Skeletal muscle cell (primary cell): ENCODE measurements at regions not wholly inside any gene's neighbourhood (a gene's known extent, or its start where the extent isn't known, plus 50 kb on each side); places are given as distances from the start of the nearest gene placed in this dataset.

Experiments used
- DNase-seq: peaks from one replicate; pipeline ENCODE4 v3.0.0-alpha.2; 2010; ENCODE audit warnings: low read depth
- H3K4me3 ChIP-seq: 2 replicates; pipeline ENCODE4 v1.5.1; 2011; ENCODE audit warnings: low read depth, mild to moderate bottlenecking, control low read depth, low read length, moderate library complexity

GRCh38 chr2:60649721-60650120, 96.3 kb upstream of the BCL11A start:
- no peak for DNase-seq
- no peak overlapping the region for H3K4me3 ChIP-seq

DNA sequence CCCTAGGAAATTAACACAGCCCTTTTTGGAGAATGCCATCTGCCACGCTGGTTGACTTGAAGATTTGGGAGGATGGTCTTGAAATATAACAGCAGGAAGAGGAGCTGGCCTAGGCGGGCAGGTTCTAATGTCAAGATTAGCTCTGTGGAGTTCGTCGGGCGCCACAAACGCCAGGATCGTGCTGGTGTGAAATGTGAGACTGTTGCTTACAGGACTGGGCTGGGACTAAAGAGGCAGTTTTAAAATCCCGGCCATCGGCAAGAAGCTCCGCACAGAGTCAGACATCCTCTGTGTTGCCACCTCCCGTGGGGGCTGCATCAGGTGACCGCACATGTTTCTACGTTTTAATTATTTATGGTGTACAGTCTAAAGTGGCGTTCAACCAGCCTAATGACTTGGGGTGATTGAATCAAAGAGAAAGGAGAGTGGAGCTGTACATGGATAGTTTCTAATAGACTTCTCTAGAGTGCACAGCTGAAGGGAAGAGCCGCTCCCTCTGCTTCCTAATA, 99.4 kb upstream of the BCL11A start:
- H3K4me3 ChIP-seq = no peak overlapping the region
- DNase-seq = no peak

- H3K4me3 ChIP-seq = no peak overlapping the region
- DNase-seq = no peak
Measured at GRCh38 chr2:60657673-60658072, 98.4 kb upstream of the PAPOLG start.

- no peak for DNase-seq
- H3K4me3 ChIP-seq = no peak overlapping the region
Measured at GRCh38 chr2:60659026-60659425, 97.0 kb upstream of the PAPOLG start.

GRCh38 chr2:60661073-60661738, 94.9 kb upstream of the PAPOLG start:
- DNase-seq = no peak
- H3K4me3 ChIP-seq = no peak overlapping the region

GRCh38 chr2:60662781-60663180, 93.3 kb upstream of the PAPOLG start:
- H3K4me3 ChIP-seq = no peak overlapping the region
- DNase-seq = no peak

DNA sequence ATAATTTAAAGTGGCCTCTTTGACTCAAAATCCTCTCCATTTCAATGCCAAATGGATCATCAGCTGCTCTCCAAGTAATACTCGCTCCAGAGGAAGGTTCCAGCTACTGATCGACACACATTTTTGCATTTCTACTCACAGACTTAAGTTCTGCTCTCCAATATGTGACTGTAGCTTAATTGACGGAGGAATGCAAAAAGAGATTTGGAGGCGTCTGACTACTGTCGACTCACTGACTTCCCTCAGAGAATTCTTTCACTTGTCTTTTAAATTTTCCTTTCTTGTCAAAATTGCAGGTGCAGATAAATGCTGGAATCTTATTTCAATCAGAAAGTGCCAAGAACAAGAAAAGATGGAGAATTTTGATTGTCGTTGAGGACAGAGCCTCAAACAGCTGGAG, 84.1 kb upstream of the PAPOLG start:
- no peak for DNase-seq
- H3K4me3 ChIP-seq = no peak overlapping the region

GRCh38 chr2:60674524-60675165, 81.4 kb upstream of the PAPOLG start:
- no peak overlapping the region for H3K4me3 ChIP-seq
- DNase-seq = peak; percentile 17

- no peak for DNase-seq
Measured at GRCh38 chr2:60675301-60675700, 80.8 kb upstream of the PAPOLG start.

GRCh38 chr2:60676706-60677330, 79.2 kb upstream of the PAPOLG start:
- no peak overlapping the region for H3K4me3 ChIP-seq
- DNase-seq = no peak

More at GRCh38 chr2:60675301-60675700, 80.8 kb upstream of the PAPOLG start:
- no peak overlapping the region for H3K4me3 ChIP-seq

DNA sequence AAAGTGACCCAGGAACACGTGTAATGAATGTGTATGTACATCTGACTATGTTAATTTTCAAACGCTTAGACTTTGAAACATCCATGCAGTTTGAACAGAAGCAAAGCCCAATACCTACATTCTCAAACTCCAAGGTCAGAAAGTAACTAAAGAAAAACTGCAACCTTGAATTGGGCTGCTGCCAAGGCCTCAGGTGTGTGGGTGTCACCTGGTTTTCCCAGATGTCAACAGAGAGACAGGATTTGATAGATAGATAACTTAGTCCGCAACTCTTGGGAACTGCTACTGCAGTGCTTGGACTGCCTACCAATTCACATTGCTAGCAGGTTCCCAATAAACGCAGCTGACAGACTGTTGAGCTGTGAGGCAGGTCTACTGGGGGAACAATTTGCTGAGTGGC, 78.7 kb upstream of the PAPOLG start:
- H3K4me3 ChIP-seq = no peak overlapping the region
- no peak for DNase-seq

GRCh38 chr2:60678551-60678950, 77.5 kb upstream of the PAPOLG start:
- no peak for DNase-seq
- no peak overlapping the region for H3K4me3 ChIP-seq

GRCh38 chr2:60679036-60679780, 76.9 kb upstream of the PAPOLG start:
- DNase-seq = no peak
- H3K4me3 ChIP-seq = no peak overlapping the region

- no peak overlapping the region for H3K4me3 ChIP-seq
- DNase-seq = no peak
Measured at GRCh38 chr2:60693551-60693950, 62.5 kb upstream of the PAPOLG start.

DNA sequence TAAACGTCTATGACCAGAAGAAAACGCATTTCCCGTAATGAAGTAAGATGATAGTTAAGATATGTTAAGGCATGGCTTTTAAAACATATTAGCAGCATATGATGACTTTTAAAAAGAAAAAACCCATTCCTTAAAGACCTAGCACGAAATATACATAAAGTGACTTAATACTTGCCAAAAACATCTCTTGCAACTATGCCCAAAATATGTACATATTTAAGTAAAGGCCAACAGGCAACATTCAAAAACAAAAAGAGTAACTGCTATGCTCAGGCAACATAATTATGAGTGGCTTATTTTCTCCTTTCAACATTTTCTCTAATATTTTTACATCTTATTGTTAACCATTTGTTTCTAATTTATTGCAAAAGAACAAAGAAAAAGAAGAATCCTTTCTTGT, 60.3 kb upstream of the PAPOLG start:
- DNase-seq = no peak

GRCh38 chr2:60699617-60700016, 56.5 kb upstream of the PAPOLG start:
- no peak overlapping the region for H3K4me3 ChIP-seq
- no peak for DNase-seq

More for the DNA sequence above, 60.3 kb upstream of the PAPOLG start:
- no peak overlapping the region for H3K4me3 ChIP-seq

DNA sequence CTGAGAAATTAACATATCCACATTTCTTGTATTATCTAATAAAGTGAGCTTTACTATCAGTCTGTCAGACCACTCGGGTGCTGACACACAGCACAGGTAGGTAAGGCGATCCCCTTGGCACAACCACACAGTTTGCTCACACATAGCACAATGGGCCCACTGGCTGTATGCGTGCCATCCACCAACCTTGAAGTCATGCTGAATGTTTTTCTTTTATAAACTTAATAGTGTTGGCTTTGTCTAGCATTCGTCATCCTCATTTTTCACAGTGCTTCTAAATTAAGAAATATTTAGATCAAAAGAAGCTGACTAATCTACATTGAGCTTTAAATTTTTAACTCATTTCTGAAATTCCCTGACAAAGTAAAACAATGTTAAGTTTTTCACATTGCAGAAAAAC, 50.0 kb upstream of the PAPOLG start:
- DNase-seq = no peak
- no peak overlapping the region for H3K4me3 ChIP-seq
